ENCODE measurements at regions not wholly inside any gene's neighbourhood (a gene's known extent, or its start where the extent isn't known, plus 50 kb on each side); places are given as distances from the start of the nearest gene placed in this dataset.
A peak's percentile ranks its signal among the peaks of the same experiment; 100 is the strongest.

DNA sequence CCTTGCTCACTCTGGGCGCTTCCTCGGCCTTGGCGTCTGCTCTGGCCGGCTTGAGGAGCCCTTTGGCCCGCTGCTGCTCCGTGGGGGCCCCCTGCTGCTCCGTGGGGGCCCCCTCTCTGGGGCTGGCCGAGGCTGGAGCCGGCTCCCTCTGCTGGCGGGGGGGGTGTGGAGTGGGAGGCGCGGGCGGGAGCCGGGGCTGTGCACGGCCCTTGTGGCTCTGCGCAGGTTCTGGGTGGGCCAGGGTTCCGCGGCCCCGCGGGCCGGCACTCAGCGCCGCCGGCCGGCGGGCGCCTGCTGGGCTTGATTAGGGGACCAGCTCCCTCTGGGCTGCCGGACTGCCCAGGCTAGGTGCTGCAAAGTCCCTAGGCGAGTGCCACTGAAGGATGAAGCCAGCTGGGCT, 436.2 kb downstream of the SLITRK6 start:
- ChIA-PET CTCF (no interaction called here), POLR2A (no interaction called here)
- H3K9me3 Mint-ChIP-seq, result peaks cover 9% of the 10 kb centered on the region
- peak; percentile 35 for DNase-seq (ENCODE audit: low spot score)
- H3K36me3 Mint-ChIP-seq, result no peaks in the 10 kb centered on the region
- peak; percentile 78 for ATAC-seq
- no peak overlapping the region for H3K4me3 Mint-ChIP-seq
- no peaks in the 10 kb centered on the region for H3K27me3 Mint-ChIP-seq (ENCODE audit: low read depth)
- H3K4me1 Mint-ChIP-seq, result no peaks in the 10 kb centered on the region
- no peak overlapping the region for H3K27ac Mint-ChIP-seq
- TF ChIP-seq, protein P1, sequence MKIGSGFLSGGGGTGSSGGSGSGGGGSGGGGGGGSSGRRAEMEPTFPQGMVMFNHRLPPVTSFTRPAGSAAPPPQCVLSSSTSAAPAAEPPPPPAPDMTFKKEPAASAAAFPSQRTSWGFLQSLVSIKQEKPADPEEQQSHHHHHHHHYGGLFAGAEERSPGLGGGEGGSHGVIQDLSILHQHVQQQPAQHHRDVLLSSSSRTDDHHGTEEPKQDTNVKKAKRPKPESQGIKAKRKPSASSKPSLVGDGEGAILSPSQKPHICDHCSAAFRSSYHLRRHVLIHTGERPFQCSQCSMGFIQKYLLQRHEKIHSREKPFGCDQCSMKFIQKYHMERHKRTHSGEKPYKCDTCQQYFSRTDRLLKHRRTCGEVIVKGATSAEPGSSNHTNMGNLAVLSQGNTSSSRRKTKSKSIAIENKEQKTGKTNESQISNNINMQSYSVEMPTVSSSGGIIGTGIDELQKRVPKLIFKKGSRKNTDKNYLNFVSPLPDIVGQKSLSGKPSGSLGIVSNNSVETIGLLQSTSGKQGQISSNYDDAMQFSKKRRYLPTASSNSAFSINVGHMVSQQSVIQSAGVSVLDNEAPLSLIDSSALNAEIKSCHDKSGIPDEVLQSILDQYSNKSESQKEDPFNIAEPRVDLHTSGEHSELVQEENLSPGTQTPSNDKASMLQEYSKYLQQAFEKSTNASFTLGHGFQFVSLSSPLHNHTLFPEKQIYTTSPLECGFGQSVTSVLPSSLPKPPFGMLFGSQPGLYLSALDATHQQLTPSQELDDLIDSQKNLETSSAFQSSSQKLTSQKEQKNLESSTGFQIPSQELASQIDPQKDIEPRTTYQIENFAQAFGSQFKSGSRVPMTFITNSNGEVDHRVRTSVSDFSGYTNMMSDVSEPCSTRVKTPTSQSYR (CRISPR knock-in tag; IDR thresholded peaks at IDR 0.05), result no peak
- TF ChIP-seq, protein P2, sequence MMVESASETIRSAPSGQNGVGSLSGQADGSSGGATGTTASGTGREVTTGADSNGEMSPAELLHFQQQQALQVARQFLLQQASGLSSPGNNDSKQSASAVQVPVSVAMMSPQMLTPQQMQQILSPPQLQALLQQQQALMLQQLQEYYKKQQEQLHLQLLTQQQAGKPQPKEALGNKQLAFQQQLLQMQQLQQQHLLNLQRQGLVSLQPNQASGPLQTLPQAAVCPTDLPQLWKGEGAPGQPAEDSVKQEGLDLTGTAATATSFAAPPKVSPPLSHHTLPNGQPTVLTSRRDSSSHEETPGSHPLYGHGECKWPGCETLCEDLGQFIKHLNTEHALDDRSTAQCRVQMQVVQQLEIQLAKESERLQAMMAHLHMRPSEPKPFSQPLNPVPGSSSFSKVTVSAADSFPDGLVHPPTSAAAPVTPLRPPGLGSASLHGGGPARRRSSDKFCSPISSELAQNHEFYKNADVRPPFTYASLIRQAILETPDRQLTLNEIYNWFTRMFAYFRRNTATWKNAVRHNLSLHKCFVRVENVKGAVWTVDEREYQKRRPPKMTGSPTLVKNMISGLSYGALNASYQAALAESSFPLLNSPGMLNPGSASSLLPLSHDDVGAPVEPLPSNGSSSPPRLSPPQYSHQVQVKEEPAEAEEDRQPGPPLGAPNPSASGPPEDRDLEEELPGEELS (CRISPR knock-in tag; IDR thresholded peaks at IDR 0.05), result no peak
- TF ChIP-seq SMAD3 (CRISPR knock-in tag; IDR thresholded peaks at IDR 0.05; ENCODE audit: borderline replicate concordance), result no peak
- no peak for TF ChIP-seq TP53 (CRISPR knock-in tag; IDR thresholded peaks at IDR 0.05)
- no peak for TF ChIP-seq HMGA2 (CRISPR knock-in tag; IDR thresholded peaks at IDR 0.05)
- TF ChIP-seq, protein P3, sequence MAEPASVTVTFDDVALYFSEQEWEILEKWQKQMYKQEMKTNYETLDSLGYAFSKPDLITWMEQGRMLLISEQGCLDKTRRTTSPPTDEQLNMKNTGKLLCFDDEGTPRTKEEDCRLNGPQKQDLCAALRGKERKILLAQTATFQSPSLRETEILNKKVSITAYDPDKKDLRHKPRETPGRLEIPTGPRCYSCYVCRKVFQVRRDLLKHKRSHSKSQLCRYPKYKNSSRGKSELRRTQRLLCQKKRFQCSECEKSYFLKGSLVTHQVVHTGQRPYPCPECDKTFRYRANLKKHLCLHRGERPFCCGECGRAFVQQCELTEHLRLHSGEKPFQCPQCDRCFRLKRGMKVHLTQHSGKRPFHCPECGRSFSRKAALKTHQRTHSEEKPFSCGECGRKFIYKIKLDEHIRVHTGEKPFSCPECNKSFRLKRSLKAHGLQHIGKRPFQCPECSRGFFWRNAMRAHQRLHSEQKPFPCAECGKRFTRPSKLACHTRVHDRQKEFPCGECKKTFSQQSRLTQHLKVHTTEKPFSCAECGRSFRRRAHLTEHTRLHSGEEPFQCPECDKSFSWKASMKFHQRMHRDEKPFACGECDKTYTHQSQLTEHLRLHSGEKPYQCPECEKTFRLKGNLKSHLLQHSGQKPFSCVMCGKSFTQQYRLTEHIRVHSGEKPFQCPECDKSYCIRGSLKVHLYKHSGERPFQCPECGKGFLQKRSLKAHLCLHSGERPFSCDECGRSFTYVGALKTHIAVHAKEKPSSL (CRISPR knock-in tag; conservative IDR thresholded peaks at IDR 0.05), result no peak
- TF ChIP-seq, protein P4, sequence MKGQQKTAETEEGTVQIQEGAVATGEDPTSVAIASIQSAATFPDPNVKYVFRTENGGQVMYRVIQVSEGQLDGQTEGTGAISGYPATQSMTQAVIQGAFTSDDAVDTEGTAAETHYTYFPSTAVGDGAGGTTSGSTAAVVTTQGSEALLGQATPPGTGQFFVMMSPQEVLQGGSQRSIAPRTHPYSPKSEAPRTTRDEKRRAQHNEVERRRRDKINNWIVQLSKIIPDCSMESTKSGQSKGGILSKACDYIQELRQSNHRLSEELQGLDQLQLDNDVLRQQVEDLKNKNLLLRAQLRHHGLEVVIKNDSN (CRISPR knock-in tag; IDR thresholded peaks at IDR 0.05), result no peak
- TF ChIP-seq MYBL2 (CRISPR knock-in tag; IDR thresholded peaks at IDR 0.05), result no peak
- no peak for TF ChIP-seq FOXP1 (CRISPR knock-in tag; IDR thresholded peaks at IDR 0.05; ENCODE audit: borderline replicate concordance)
- TF ChIP-seq TEAD1 (CRISPR knock-in tag; IDR thresholded peaks at IDR 0.05), result no peak
- no peak for TF ChIP-seq EMX1 (CRISPR knock-in tag; IDR thresholded peaks at IDR 0.05)
- TF ChIP-seq, protein P5, sequence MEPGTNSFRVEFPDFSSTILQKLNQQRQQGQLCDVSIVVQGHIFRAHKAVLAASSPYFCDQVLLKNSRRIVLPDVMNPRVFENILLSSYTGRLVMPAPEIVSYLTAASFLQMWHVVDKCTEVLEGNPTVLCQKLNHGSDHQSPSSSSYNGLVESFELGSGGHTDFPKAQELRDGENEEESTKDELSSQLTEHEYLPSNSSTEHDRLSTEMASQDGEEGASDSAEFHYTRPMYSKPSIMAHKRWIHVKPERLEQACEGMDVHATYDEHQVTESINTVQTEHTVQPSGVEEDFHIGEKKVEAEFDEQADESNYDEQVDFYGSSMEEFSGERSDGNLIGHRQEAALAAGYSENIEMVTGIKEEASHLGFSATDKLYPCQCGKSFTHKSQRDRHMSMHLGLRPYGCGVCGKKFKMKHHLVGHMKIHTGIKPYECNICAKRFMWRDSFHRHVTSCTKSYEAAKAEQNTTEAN (CRISPR knock-in tag; IDR thresholded peaks at IDR 0.05), result no peak
- TF ChIP-seq ZNF671 (CRISPR knock-in tag; IDR thresholded peaks at IDR 0.05), result no peak
- TF ChIP-seq GABPB1 (CRISPR knock-in tag; IDR thresholded peaks at IDR 0.05), result no peak
- TF ChIP-seq, protein P6, sequence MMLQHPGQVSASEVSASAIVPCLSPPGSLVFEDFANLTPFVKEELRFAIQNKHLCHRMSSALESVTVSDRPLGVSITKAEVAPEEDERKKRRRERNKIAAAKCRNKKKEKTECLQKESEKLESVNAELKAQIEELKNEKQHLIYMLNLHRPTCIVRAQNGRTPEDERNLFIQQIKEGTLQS (CRISPR knock-in tag; conservative IDR thresholded peaks at IDR 0.05), result no peak
- no peak for TF ChIP-seq CREM (CRISPR knock-in tag; IDR thresholded peaks at IDR 0.05)
- TF ChIP-seq, protein P7, sequence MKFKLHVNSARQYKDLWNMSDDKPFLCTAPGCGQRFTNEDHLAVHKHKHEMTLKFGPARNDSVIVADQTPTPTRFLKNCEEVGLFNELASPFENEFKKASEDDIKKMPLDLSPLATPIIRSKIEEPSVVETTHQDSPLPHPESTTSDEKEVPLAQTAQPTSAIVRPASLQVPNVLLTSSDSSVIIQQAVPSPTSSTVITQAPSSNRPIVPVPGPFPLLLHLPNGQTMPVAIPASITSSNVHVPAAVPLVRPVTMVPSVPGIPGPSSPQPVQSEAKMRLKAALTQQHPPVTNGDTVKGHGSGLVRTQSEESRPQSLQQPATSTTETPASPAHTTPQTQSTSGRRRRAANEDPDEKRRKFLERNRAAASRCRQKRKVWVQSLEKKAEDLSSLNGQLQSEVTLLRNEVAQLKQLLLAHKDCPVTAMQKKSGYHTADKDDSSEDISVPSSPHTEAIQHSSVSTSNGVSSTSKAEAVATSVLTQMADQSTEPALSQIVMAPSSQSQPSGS (CRISPR knock-in tag; IDR thresholded peaks at IDR 0.05; ENCODE audit: borderline replicate concordance, low read depth), result no peak
